NCI-H1417 (cell line): ENCODE measurements at regions not wholly inside any gene's neighbourhood (a gene's known extent, or its start where the extent isn't known, plus 50 kb on each side); places are given as distances from the start of the nearest gene placed in this dataset.
"Not testable (repeated sequence)": the region's sequence is repeated elsewhere in the genome, so short reads cannot be mapped to it uniquely, and the experiment has no call there.

Source experiments
- DNase-seq, 3 experiments: peaks; one replicate each; lab custom pipeline; 2025; lab: John Stamatoyannopoulos, UW

DNA sequence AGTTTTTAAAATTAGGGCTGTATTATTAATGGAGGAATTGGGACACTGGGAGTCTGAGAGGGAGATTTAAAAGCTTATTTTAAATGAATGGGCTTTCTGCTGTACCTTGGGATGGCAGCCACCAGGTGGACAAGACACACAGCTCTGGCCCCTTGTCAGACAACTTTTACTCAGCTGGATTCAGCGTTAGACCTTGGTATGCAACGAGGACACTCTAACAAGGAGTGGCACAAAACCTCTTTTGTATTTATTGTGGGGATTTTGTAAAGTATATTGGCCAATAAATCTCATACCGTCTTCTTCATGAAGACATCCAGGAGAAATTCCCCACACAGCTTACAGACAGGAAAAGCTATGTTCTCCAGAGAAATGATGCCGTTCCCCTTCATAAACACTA is 105.7 kb downstream of the LCA5 start:
- no peak for DNase-seq

DNA sequence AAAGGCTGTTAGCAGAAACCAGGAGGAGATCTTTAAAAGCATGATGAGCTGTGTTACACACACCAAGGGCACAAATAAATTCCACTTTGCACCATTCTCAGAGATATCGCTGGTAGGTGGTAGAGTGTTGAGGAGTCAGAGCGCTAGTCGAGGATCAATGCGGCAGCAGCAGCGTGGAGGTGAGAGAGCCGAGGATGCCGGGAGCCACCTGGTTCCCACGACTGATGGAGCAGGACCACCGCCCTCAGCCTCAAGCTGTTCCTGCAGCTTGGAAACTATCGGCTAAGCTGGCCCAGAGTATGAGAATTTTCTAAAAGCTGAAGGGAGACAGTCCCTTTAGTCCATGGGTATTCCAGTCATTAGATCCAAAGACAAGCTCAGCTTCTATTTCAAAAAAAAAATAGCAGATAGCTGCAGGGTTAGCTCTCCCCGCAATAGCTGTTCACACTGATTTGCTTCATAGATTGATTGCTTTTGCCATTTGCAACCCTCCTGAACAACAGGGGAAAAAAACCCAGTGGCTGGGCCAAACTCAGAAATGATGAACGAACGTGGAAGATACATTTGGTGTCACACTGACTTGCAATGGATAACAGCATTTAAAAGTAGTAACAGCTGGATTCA is 106.2 kb downstream of the LCA5 start:
- no peak for DNase-seq

- DNase-seq = no peak
Observed at GRCh38 chr6:79427721-79428120, 109.5 kb downstream of the LCA5 start.

- DNase-seq = peak in 2 of 3 experiments; percentile 16 to 29
Observed at GRCh38 chr6:79426625-79427278, 110.5 kb downstream of the LCA5 start.

- DNase-seq = no peak
Observed at GRCh38 chr6:79425589-79426311, 111.5 kb downstream of the LCA5 start.

- peak in 1 of 3 experiments; percentile 16 for DNase-seq
Observed at GRCh38 chr6:79423216-79423615, 114.0 kb downstream of the LCA5 start.

DNA sequence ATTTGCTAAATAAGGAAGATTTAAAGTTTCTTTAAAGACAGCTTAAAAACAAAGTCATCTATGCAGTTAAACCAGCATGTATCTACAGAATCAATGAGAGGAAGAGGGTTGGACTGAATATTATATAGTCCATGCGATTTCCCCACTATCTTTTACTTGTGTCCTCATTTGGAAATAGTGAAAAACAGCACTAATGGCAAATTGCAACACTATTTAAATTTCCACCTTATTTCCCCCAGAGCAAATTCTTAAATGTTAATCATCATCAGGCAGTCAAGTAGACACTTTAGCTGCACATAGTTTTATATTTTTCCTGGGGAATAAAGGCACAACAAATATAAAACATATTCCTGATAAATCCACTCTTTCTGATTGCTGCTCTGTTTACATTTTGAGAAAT is 114.6 kb downstream of the LCA5 start:
- DNase-seq = peak in 1 of 3 experiments; percentile 23

- peak; percentile 71 to 95 (median 85) for DNase-seq
Observed at GRCh38 chr6:79421707-79422484, 115.3 kb downstream of the LCA5 start.

DNA sequence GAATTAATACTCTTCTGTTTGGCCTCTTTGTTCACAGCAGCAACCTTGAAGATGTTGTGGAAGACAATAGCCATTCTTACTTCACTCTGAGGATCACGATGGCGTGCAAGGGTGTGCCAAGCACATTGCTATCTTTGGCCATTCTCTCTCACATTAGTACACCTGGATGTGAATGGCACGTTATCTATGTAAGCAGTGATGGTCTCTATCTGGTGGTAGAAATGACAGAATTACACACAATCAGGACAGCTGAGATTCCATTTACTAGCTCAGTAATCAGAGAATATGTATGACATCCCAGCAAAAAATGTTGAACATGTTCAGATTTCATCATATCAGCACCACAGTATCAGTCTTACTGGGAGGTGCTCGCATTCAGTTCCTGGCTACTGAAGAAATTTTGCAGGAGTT is 116.2 kb downstream of the LCA5 start:
- DNase-seq = peak in 2 of 3 experiments; percentile 4 to 35

GRCh38 chr6:79420054-79420453 is 117.2 kb downstream of the LCA5 start:
- DNase-seq = peak; percentile 23 to 59 (median 32)

GRCh38 chr6:79416931-79417330 is 120.3 kb downstream of the LCA5 start:
- DNase-seq = peak in 2 of 3 experiments; percentile 10 to 24

DNA sequence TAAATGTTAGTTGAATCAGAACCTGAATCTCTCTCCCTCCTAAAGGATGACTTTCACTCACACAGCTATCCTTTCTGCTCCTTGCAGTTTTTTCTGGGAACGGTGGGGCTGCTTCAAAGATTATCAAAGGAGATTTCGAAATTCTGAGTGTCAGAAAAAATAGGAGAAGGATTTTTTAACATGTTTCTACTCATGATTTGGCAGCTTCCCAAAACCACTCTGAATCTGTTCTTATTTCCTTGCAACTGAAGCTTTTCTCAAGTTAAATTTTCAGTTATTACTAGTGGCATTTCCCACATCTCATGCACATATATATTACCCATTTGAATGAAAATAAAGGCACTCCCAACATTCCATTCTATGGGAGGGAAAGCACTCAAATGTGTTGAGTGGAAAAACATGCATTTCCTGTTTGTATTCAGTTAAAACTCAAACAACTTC is 123.6 kb downstream of the LCA5 start:
- DNase-seq = no peak

DNA sequence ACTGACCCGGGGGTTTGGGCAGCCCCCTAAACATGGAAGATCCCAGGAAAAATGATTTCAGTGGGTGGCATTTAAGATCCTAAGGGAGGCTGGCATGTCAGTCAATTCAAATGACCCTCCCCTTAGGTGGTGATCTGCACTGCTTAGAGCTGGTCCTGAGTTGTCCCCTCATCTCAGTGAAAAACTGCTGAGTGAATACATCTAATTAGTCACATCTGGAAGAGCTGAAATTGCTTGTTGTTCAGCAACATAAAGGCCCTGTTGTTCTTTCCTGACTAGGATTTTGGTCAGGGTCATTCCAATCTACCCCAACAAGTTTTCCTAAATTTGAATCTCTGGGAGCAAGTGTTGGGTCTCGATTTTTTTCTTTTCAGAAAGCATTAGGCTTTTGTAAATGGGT is 126.4 kb downstream of the LCA5 start:
- no peak for DNase-seq

DNA sequence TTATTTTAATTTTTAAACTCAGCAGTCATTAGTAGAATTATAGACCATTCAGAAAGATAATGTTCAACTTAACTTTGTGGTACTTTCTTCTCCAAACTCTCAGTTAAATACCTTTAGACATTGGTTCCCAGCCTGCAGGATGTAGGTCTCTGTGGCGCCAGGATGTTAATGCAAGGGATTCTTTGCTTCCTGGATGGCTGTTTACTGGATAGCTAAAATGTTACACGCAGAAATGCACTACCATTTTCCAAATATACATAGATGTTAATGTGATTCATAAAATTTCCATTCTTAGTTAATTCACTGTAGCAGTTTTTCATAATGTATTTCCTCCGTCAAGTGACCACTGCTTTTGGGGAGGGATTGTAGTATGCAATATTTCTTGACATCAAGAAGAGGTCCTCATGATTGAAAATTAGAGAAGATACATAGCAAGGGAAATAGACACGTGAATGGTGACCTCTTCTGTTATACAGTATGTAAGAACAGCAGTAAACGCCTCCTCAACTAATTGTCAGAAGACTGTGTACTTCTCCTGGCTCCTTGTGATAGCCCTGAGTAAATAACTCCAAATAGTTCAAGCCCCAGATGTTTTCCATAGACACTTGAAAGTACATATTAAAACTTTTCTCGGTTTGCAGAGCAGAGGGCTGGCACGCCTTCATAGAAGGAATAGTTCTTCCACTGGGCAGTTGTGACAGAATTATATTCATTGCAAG is 128.8 kb downstream of the LCA5 start:
- DNase-seq = no peak

DNA sequence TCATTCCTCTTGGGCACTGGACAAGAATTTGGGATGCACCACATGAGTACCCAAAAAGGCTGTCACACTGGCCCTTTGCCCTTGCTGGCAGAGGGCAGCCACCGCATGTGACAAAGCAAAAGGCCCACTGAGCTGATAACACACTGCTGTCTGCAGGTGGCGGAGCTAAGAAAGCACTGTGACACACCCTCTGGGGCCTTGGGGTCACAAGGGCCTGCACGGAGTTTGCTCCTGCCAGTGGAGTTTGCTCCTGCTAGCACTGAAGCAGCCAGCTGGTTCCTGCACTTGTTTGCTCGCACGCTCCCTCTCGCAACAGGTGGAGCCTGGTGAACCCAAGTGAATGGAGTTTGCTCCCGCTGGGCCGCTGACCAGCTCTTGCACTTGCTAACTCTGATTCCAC is 132.6 kb downstream of the LCA5 start:
- DNase-seq = no peak

DNA sequence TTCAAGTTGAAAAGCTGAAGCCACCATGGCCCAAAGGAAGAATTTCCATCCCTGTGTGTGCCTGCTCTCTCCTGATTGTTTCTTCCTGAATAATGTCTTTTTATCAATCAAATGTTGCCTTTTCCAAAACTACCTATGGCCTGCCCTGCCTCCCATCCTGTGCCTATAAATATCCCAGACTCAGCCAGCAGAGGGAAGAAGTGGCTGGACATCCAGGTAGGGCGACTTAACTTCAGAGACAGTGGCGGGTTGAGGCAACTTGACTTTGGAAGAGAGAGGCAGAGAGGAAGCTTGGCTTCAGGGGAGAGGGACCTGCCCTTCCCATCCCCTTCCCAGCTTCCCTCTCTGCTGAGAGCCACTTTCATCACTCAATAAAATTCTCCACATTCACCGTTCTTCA is 133.0 kb downstream of the LCA5 start:
- DNase-seq = no peak

GRCh38 chr6:79403563-79403962 is 133.7 kb downstream of the LCA5 start:
- no peak for DNase-seq

GRCh38 chr6:79403086-79403485 is 134.1 kb downstream of the LCA5 start:
- no peak for DNase-seq

GRCh38 chr6:79399499-79399898 is 137.7 kb downstream of the LCA5 start:
- no peak for DNase-seq

DNA sequence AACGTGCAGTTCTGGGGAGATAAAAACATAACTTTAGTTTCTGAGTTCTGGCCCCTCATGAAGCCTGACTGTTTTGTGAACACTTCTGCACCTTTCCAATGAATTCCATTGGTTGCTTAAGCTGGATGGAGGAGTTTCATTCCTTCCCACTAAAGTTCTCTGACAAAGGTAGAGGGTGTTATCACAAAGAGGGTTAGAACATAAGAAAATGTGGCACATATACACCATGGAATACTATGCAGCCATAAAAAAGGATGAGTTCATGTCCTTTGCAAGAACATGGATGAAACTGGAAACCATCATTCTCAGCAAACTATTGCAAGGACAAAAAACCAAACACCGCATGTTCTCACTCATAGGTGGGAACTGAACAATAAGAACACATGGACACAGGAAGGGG is 138.6 kb downstream of the LCA5 start:
- DNase-seq = not testable (repeated sequence)

- DNase-seq = no peak
Observed at GRCh38 chr6:79396625-79397024, 140.6 kb downstream of the LCA5 start.

GRCh38 chr6:79394690-79395089 is 142.5 kb downstream of the LCA5 start:
- DNase-seq = no peak
